GM23338 (cell line): ENCODE measurements at regions not wholly inside any gene's neighbourhood (a gene's known extent, or its start where the extent isn't known, plus 50 kb on each side); places are given as distances from the start of the nearest gene placed in this dataset.

ENCODE experiments used
- ATAC-seq: fragments of 200-7000 bp; cut with Tn5 transposase; 3 replicates; pipeline ENCODE4 v1.9.1; 2020
- DNase-seq: peaks from one replicate; pipeline ENCODE4 v3.0.0-alpha.2; 2015; ENCODE audit warnings: low spot score
- H2AFZ ChIP-seq: fragments of 200-600 bp; sonication (generic); 2 replicates; pipeline ENCODE4 v1.8.0; 2016; ENCODE audit warnings: antibody characterized with exemption, mild to moderate bottlenecking, moderate library complexity
- H3F3A ChIP-seq: fragments of 200-600 bp; sonication (generic); replicated peaks from 2 replicates; pipeline ENCODE4 v1.8.0; 2017; ENCODE audit warnings: antibody characterized with exemption, mixed run types, low read depth
- H3K27ac ChIP-seq: fragments of 200-600 bp; sonication (generic); 2 replicates; pipeline ENCODE4 v1.6.1; 2016; ENCODE audit warnings: low read depth
- H3K27me3 ChIP-seq: fragments of 200-600 bp; sonication (generic); 2 replicates; pipeline ENCODE4 v1.8.0; 2016; ENCODE audit warnings: mild to moderate bottlenecking, mixed run types, moderate library complexity; ENCODE audit not compliant: insufficient read depth
- H3K36me3 ChIP-seq: fragments of 200-600 bp; sonication (generic); 2 replicates; pipeline ENCODE4 v1.8.0; 2016; ENCODE audit warnings: mild to moderate bottlenecking; ENCODE audit not compliant: insufficient read depth
- H3K4me1 ChIP-seq: fragments of 200-600 bp; sonication (generic); 2 replicates; pipeline ENCODE4 v1.8.0; 2016; ENCODE audit warnings: mild to moderate bottlenecking, moderate library complexity; ENCODE audit not compliant: insufficient read depth
- H3K4me2 ChIP-seq: fragments of 200-600 bp; sonication (generic); 2 replicates; pipeline ENCODE4 v1.7.1; 2017; ENCODE audit warnings: mixed run types
- H3K4me3 ChIP-seq: fragments of 200-600 bp; sonication (generic); 2 replicates; pipeline ENCODE4 v1.6.1; 2016; ENCODE audit warnings: mixed run types
- H3K79me2 ChIP-seq: fragments of 200-600 bp; sonication (generic); replicated peaks from 2 replicates; pipeline ENCODE4 v1.8.0; 2017; ENCODE audit warnings: mild to moderate bottlenecking; ENCODE audit not compliant: insufficient read depth
- H3K9me2 ChIP-seq: fragments of 200-600 bp; sonication (generic); 2 replicates; pipeline ENCODE4 v1.8.0; 2017; ENCODE audit not compliant: insufficient read depth
- H4K20me1 ChIP-seq: fragments of 200-600 bp; sonication (generic); replicated peaks from 2 replicates; pipeline ENCODE4 v1.8.0; 2017; ENCODE audit warnings: mild to moderate bottlenecking; ENCODE audit not compliant: insufficient read depth
- H3K27ac Mint-ChIP-seq: 2 replicates; pipeline ENCODE4 v1.8.0; 2020; ENCODE audit warnings: inconsistent platforms, mild to moderate bottlenecking, moderate library complexity, mixed read lengths
- H3K27me3 Mint-ChIP-seq: 3 replicates; pipeline ENCODE4 v1.8.0; 2022; ENCODE audit warnings: low read depth, mild to moderate bottlenecking, moderate library complexity, mixed read lengths, inconsistent platforms; ENCODE audit not compliant: insufficient read depth, poor library complexity
- H3K36me3 Mint-ChIP-seq: 3 replicates; pipeline ENCODE4 v1.8.0; 2021; ENCODE audit warnings: low read depth, mild to moderate bottlenecking, inconsistent platforms, moderate library complexity, mixed read lengths
- H3K4me1 Mint-ChIP-seq: 3 replicates; pipeline ENCODE4 v1.8.0; 2020; ENCODE audit warnings: mild to moderate bottlenecking, inconsistent platforms, mixed read lengths
- H3K4me3 Mint-ChIP-seq: 3 replicates; pipeline ENCODE4 v1.8.0; 2021; ENCODE audit warnings: moderate library complexity, mild to moderate bottlenecking, inconsistent platforms, mixed read lengths
- H3K9me3 Mint-ChIP-seq: 3 replicates; pipeline ENCODE4 v1.8.0; 2020; ENCODE audit warnings: moderate library complexity, mild to moderate bottlenecking, inconsistent platforms, mixed read lengths
- CREB1 ChIP-seq: fragments of 250-450 bp; sonication (Bioruptor Pico); IDR thresholded peaks from 2 replicates; pipeline ENCODE4 v1.5.0; 2020; ENCODE audit warnings: low read depth, mild to moderate bottlenecking, moderate library complexity
- ETS1 ChIP-seq: IDR thresholded peaks from 2 replicates; pipeline ENCODE4 v1.6.1; 2016; ENCODE audit warnings: antibody characterized with exemption
- EZH2phosphoT487 ChIP-seq: fragments of 200-600 bp; sonication (generic); IDR thresholded peaks from one replicate; pipeline ENCODE4 v1.8.1; 2018; ENCODE audit warnings: antibody characterized with exemption; ENCODE audit not compliant: unreplicated experiment
- NANOG ChIP-seq: IDR thresholded peaks from 2 replicates; pipeline ENCODE4 v1.6.1; 2016; ENCODE audit warnings: antibody characterized with exemption, borderline replicate concordance
- REST ChIP-seq: IDR thresholded peaks from one replicate; pipeline ENCODE4 v1.6.1; 2018; ENCODE audit warnings: antibody characterized with exemption; ENCODE audit not compliant: unreplicated experiment
- STAT1 ChIP-seq: IDR thresholded peaks from one replicate; pipeline ENCODE4 v1.6.1; 2016; ENCODE audit warnings: antibody characterized with exemption; ENCODE audit not compliant: unreplicated experiment
- ZNF114 ChIP-seq: fragments of 250-450 bp; sonication (Bioruptor Pico); IDR thresholded peaks from 2 replicates; pipeline ENCODE4 v1.5.0; 2020; ENCODE audit warnings: mild to moderate bottlenecking, moderate library complexity
- ZNF462 ChIP-seq: fragments of 250-450 bp; sonication (Bioruptor Pico); IDR thresholded peaks from 2 replicates; pipeline ENCODE4 v1.5.0; 2020; ENCODE audit warnings: mild to moderate bottlenecking, moderate library complexity

GRCh38 chr15:34652726-34653033, 69.2 kb upstream of the GOLGA8B start (continued):
- no peak for TF ChIP-seq REST

- Histone ChIP-seq H3K9me2 (no peaks in the 10 kb centered on the region), H3F3A (no peaks in the 10 kb centered on the region), H3K36me3 (no peaks in the 10 kb centered on the region), H3K4me2 (no peak overlapping the region), H4K20me1 (no peaks in the 10 kb centered on the region), H3K27ac (no peak overlapping the region), H3K27me3 (no peaks in the 10 kb centered on the region), H2AFZ (no peak overlapping the region), H3K4me3 (no peak overlapping the region), H3K4me1 (peaks cover 17% of the 10 kb centered on the region), H3K79me2 (no peaks in the 10 kb centered on the region)
- H3K27ac Mint-ChIP-seq: no peak overlapping the region
- no peaks in the 10 kb centered on the region for H3K9me3 Mint-ChIP-seq
- H3K4me3 Mint-ChIP-seq: no peak overlapping the region
- ATAC-seq (no peak), DNase-seq (no peak)
- no peaks in the 10 kb centered on the region for H3K36me3 Mint-ChIP-seq
- H3K4me1 Mint-ChIP-seq: peaks cover 19% of the 10 kb centered on the region
- H3K27me3 Mint-ChIP-seq: peaks cover 1% of the 10 kb centered on the region
- no peak for TF ChIP-seq REST
- no peak for TF ChIP-seq STAT1
- no peak for TF ChIP-seq ETS1
- no peak for TF ChIP-seq NANOG
- TF ChIP-seq CREB1 (CRISPR knock-in tag): no peak
- TF ChIP-seq ZNF114 (CRISPR knock-in tag): no peak
- TF ChIP-seq ZNF462 (CRISPR knock-in tag): no peak
- TF ChIP-seq EZH2phosphoT487: no peak
These were observed 68.7 kb upstream of the GOLGA8B start for GRCh38 chr15:34651997-34652725.
